GM12873 (cell line): ENCODE measurements at regions not wholly inside any gene's neighbourhood (a gene's known extent, or its start where the extent isn't known, plus 50 kb on each side); places are given as distances from the start of the nearest gene placed in this dataset.

Source experiments
- CTCF ChIP-seq: IDR thresholded peaks from 2 replicates; pipeline ENCODE4 v1.5.1; 2012; ENCODE audit warnings: low read depth, mild to moderate bottlenecking, moderate library complexity, low read length, control low read depth; ENCODE audit not compliant: insufficient read depth; ENCODE audit errors: missing control alignments

GRCh38 chr6:98487612-98488011 is 346.8 kb upstream of the POU3F2 start:
- TF ChIP-seq CTCF, result no peak

- no peak for TF ChIP-seq CTCF
These were observed 336.1 kb upstream of the POU3F2 start for GRCh38 chr6:98498144-98498775.

- no peak for TF ChIP-seq CTCF
These were observed 335.5 kb upstream of the POU3F2 start for GRCh38 chr6:98498866-98499265.

GRCh38 chr6:98514073-98514720 is 320.2 kb upstream of the POU3F2 start:
- no peak for TF ChIP-seq CTCF

- no peak for TF ChIP-seq CTCF
These were observed 319.6 kb upstream of the POU3F2 start for GRCh38 chr6:98514796-98515195.

GRCh38 chr6:98516206-98516605 is 318.2 kb upstream of the POU3F2 start:
- no peak for TF ChIP-seq CTCF

- TF ChIP-seq CTCF, result no peak
These were observed 317.5 kb upstream of the POU3F2 start for GRCh38 chr6:98516866-98517265.
